ENCODE measurements at regions not wholly inside any gene's neighbourhood (a gene's known extent, or its start where the extent isn't known, plus 50 kb on each side); places are given as distances from the start of the nearest gene placed in this dataset.

DNA sequence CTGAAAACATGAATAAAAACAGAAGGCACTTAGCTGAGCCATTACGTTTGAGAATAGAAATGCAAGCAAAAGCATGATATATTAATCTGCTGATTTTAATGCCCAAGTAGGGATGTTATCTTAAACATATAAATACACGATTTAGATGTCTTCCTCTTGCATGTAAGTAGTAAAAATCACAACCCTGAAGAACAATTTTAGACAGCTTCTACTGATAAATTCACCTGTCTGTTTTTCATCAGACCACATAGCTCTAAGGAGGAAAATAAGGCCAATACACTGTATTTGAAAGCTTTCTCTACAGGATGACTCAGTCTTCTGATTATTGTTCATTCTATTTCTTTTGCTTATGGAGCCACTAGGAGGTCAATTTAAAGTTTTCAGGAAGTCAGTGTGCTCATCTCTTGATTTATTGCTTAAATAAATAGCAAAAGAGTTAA, 210.9 kb upstream of the CHRM2 start:
- TF ChIP-seq, protein P1, sequence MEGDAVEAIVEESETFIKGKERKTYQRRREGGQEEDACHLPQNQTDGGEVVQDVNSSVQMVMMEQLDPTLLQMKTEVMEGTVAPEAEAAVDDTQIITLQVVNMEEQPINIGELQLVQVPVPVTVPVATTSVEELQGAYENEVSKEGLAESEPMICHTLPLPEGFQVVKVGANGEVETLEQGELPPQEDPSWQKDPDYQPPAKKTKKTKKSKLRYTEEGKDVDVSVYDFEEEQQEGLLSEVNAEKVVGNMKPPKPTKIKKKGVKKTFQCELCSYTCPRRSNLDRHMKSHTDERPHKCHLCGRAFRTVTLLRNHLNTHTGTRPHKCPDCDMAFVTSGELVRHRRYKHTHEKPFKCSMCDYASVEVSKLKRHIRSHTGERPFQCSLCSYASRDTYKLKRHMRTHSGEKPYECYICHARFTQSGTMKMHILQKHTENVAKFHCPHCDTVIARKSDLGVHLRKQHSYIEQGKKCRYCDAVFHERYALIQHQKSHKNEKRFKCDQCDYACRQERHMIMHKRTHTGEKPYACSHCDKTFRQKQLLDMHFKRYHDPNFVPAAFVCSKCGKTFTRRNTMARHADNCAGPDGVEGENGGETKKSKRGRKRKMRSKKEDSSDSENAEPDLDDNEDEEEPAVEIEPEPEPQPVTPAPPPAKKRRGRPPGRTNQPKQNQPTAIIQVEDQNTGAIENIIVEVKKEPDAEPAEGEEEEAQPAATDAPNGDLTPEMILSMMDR (IDR thresholded peaks at IDR 0.05; ENCODE audit: low read length), result no peak
- TF ChIP-seq EZH2 (IDR thresholded peaks at IDR 0.05; ENCODE audit: borderline replicate concordance, low read length), result no peak

Measured in OCI-LY1 (cell line).